ENCODE measurements at regions not wholly inside any gene's neighbourhood (a gene's known extent, or its start where the extent isn't known, plus 50 kb on each side); places are given as distances from the start of the nearest gene placed in this dataset.

- TF ChIP-seq CTCF (IDR thresholded peaks at IDR 0.05) = no peak
- TF ChIP-seq POLR2A (IDR thresholded peaks at IDR 0.05) = no peak
Observed at GRCh38 chrX:144716187-144716586, 531.1 kb upstream of the SPANXN1 start.

Data from lower leg skin (tissue), 3 donors.